GM21526 (cell line): ENCODE measurements at regions not wholly inside any gene's neighbourhood (a gene's known extent, or its start where the extent isn't known, plus 50 kb on each side); places are given as distances from the start of the nearest gene placed in this dataset.

Experiments
- ATAC-seq: cut with Tn5 transposase; IDR thresholded peaks from one replicate; pipeline ENCODE4 v1.9.1; 2021; ENCODE audit warnings: moderate library complexity; ENCODE audit not compliant: unreplicated experiment, low FRiP score

DNA sequence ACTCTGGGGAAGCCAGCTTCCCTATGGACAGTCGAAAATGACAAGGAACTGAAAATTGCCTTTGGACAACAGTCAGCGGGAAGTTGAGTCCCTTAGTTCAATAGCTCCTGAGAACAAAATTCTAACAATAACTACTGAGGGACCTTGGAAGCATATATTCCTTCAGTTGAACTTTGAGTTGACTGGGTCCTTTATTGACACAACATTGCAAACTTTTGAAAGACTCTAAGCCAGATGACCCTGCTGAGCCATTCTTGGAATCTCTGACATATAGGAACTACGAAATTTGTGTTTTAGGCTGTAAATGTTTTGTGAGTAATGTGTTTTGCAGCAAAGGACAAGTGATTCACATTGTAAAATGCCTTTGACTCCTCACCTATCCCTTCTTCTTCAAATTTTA, 548.8 kb upstream of the LCORL start:
- no peak for ATAC-seq

GRCh38 chr4:18568600-18568999, 547.0 kb upstream of the LCORL start:
- ATAC-seq: no peak

GRCh38 chr4:18566970-18567799, 545.6 kb upstream of the LCORL start:
- ATAC-seq: no peak

DNA sequence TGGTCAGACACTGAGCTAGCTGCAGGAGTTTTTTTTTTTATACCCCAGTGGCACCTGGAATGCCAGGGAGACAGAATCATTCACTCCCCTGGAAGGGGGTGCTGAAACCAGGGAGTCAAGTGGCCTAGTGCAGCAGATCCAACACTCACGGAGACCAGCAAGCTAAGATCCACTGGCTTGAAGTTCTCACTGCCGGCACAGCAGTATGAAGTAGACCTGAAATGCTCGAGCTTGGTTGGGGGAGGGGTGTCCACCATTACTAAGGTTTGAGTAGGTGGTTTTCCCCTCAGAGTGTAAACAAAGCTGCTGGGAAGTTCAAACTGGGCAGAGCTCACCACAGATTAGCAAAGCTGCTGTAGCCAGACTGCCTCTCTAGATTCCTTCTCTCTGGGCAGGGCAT, 537.9 kb upstream of the LCORL start:
- ATAC-seq: no peak

- ATAC-seq: no peak
Observed at GRCh38 chr4:18556402-18556801, 534.8 kb upstream of the LCORL start.

DNA sequence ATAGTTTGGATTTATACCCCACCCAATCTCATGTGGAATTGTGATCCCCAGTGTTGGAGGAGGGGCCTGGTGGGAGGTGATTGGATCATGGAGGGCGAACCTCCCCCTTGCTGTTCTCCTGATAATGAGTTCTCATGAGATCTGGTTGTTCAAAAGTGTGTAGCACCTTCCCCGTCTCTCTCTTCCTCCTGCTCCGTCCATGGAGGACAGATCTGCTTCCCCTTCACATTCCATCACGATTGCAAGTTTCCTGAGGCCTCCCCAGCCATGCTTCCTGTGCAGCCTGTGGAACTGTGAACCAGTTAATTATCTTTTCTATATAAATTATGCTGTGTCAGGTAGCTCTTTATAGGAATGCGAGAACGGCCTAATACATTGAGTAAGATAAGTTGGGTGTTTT, 518.8 kb upstream of the LCORL start:
- no peak for ATAC-seq

DNA sequence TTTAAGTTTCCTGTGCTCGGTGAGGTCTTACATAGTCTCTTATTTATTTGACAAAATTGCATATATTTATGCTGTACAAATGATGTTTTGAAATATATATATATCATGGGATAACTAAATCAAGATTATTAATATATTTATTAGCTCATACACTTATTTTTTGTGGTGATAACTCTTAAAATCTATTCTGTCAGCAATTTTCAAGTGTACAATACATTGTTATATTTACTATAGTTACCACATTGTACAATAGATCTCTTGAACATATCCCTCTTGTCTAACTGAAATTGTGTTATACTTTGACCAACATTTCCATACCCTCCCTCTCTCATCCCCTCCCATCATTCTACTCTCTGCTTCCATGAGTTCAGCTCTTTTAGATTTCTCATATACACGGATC, 516.6 kb upstream of the LCORL start:
- ATAC-seq: no peak

DNA sequence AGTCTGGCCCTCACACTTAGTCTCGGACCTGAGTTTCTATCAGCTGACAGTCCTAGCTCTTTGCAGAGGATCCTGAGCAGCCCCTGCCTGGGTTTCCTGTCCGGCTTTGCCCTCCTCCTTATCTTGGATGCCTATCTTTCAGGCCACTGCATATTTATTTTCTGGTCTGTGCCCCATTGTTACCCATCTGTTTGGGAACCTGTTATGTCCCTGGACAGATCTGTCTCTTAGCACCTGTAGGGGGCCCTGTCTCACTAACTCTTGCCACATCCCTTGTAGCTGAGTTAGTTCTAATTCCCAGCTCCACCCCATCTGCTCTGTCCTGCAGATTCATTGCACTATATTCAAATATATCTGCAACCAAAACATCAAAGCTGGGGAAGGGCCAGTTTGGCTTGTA, 514.9 kb upstream of the LCORL start:
- ATAC-seq: no peak

DNA sequence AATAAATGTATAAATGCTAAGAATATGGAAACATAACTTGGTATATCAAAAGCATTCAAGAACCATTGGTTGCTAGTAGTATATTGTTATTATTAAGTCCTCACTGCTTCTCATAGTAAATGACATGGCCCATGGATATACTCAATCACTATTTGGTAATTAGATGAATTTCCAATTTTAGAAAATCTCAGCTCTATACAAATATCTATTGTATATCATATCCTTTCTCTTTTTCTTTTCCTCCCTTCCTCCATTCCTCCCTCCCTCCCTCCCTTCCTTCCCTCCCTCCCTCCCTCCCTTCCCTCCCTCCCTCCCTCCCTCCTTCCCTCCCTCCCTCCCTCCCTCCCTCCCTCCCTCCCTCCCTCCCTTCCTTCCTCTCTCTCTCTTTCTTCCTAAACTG, 514.4 kb upstream of the LCORL start:
- no peak for ATAC-seq

GRCh38 chr4:18533262-18533775, 511.8 kb upstream of the LCORL start:
- ATAC-seq: no peak

GRCh38 chr4:18531731-18532130, 510.2 kb upstream of the LCORL start:
- ATAC-seq: no peak

DNA sequence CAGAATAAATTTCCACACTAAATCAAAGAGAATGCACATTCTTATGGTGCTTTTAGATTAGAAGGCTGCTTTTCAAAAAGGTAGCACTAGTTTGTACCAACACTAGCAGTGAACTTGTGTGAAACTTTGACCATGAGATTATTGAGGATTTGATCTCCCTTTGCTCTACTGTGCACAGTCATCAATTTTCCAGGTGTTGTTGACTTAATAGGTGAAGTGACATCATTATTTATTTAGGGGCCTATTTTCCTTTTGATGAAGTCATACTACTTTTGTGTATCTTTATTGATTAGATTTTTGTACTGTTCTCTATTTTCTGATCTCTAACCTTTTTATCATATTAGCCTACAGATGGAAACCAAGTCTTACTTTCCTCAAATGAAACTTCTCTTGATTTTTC, 507.9 kb upstream of the LCORL start:
- no peak for ATAC-seq

DNA sequence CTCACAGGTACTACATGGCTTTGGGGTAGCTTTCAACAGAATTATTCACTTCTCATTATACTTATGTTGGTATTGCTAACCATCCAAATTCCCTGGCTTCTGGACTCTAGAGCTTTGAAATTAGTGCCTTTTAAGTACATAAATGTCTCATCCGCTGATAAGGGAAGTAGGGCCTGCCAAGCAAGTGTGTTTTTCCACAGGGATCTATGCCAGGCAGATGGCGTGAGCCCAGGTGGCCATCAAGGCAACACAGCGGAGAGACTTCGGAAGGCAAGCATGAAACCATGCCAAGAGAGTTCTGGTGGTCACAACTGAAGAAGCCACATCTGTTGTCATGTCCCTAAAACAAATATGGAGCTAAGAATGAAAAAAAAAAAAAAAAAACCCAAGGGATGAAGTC, 503.1 kb upstream of the LCORL start:
- ATAC-seq: no peak

DNA sequence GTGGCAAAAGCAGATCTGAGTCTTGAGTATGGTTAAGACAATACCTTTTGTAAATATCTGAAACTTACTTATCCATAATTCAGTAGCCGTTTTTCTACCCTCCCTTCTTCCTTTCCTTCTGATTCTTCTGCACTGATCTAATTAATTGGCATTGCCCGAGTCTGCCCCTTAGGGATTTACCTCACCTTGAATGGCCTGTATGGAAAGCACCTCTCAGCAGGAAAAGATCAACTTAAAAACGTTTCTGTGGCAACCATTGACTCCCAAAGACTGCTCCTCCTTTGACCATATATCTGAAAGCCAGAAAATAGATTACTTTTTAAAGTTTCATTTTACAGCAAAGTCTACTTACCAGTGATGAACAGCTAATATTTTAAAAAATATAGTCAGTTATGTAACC, 496.5 kb upstream of the LCORL start:
- no peak for ATAC-seq

DNA sequence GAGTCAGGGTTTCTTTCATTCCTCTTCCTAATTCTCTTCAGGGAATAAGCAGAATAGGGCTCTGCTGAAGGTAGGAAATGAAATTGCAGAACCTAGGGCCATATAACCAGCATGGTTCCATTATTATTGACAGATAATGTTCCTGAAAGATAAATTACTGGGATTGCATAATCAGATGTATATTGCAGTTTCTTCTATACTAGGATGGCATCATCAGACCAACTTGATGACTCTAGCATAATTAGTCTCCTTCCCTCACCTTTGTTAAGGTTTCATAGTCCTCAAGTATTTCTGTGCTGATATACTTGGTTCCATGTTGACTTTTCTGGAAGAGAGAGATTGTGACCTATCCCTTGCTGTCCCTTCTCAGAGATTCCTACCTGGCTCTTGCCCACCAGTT, 492.3 kb upstream of the LCORL start:
- no peak for ATAC-seq

DNA sequence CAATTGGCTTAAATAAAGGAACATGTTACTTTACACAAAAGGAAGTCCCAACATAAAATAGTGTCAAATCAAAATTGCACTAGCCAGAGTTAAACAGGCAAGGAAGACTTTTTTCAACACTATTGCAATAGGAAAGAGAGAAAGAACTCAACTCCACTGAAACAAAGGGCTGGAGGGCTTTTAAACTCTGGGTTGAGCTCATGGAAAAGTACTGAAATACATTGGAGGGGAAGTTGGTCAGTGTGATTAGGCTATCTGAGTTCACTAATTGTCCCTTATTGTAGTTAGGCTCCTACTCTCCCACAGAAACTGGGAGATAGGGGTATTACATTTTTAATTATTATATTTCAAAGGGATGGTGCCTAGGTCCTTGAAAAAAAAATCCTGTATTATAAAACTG, 491.2 kb upstream of the LCORL start:
- ATAC-seq: no peak

DNA sequence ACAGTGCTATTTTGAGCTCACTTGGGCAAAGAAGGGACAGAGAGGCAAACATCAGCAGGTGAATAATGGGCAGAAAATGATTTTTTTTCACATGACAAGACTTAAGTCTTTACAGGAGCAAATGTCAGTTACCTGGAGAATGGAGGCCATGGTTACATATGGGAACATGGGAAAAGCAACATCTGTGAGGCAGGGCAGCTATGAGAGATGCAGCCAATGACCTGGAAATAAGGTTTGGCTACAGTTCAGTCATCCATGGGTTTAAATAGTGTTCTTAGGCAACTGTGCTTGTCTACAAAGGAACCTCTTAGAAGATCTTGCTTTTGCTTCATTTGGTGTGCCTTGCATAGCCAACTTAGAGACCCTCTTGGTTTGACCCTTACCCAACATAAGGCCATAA, 490.2 kb upstream of the LCORL start:
- no peak for ATAC-seq

DNA sequence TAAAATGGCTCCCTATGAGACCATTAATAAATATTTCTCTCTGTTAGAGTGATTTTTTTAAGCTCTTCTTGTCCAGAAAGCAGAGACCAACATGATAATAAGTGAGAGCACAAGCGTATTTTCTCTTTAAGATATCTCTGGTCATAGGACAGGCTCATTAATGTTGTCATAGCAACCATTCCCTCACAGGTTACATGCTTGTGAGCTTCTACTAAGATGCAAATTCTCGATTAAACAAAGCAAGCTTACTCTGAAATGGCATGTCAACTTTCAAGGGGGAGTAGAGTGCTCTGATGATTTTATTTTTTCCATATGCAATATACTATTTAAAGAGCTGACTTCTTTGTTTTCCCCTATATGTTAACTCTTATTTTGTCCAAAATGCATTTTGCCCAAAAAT, 487.2 kb upstream of the LCORL start:
- ATAC-seq: no peak

- ATAC-seq: no peak
Observed at GRCh38 chr4:18480928-18481327, 459.4 kb upstream of the LCORL start.

- no peak for ATAC-seq
Observed at GRCh38 chr4:18480342-18480741, 458.8 kb upstream of the LCORL start.

- ATAC-seq: no peak
Observed at GRCh38 chr4:18479825-18480224, 458.3 kb upstream of the LCORL start.

- no peak for ATAC-seq
Observed at GRCh38 chr4:18463987-18464559, 442.5 kb upstream of the LCORL start.
